Effector memory CD4-positive, alpha-beta T cell (primary cell): ENCODE measurements at regions not wholly inside any gene's neighbourhood (a gene's known extent, or its start where the extent isn't known, plus 50 kb on each side); places are given as distances from the start of the nearest gene placed in this dataset.

ENCODE experiments used
- DNase-seq, 3 donors: peaks; one replicate each; pipeline ENCODE4 v3.0.0-alpha.2; 2020
- H3K27ac ChIP-seq: 2 replicates; pipeline ENCODE4 v1.7.0; 2013; ENCODE audit warnings: mild to moderate bottlenecking, low read length, moderate library complexity; ENCODE audit not compliant: insufficient read depth, poor library complexity, severe bottlenecking
- H3K27me3 ChIP-seq: replicated peaks from 2 replicates; pipeline ENCODE4 v1.7.0; 2013; ENCODE audit warnings: mild to moderate bottlenecking, low read length; ENCODE audit not compliant: insufficient read depth, control insufficient read depth, poor library complexity, severe bottlenecking
- H3K36me3 ChIP-seq: 2 replicates; pipeline ENCODE4 v1.7.0; 2013; ENCODE audit warnings: mild to moderate bottlenecking, low read length, moderate library complexity; ENCODE audit not compliant: control insufficient read depth, insufficient read depth
- H3K4me1 ChIP-seq: 2 replicates; pipeline ENCODE4 v1.7.0; 2013; ENCODE audit warnings: low read length, mild to moderate bottlenecking; ENCODE audit not compliant: control insufficient read depth, insufficient read depth, poor library complexity, severe bottlenecking
- H3K4me3 ChIP-seq: 2 replicates; pipeline ENCODE4 v1.7.0; 2013; ENCODE audit warnings: low read length, low read depth, mild to moderate bottlenecking; ENCODE audit not compliant: insufficient read depth, poor library complexity, severe bottlenecking
- H3K9me3 ChIP-seq: 2 replicates; pipeline ENCODE4 v1.7.0; 2013; ENCODE audit warnings: mild to moderate bottlenecking, low read length, moderate library complexity; ENCODE audit not compliant: control insufficient read depth

DNA sequence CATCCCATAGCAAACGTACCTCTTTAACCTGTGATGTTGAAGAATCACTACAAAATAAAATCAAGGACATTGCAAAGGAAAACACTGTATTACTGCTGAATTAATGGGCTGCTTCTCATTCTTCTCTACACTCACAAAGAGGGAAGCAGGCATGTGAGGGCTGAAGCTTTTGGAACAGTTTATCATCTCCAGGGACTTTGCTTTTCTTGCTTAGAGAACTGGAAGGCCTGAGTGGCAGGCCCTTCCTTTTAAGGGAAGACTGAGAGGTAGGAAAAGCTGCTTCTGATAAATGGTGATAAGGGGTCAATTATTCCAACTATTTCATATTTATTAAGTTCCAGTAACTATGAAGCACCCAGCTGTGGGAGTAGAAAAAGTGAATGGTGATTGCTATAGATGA, 649.6 kb downstream of the NTRK3 start:
- Histone ChIP-seq H3K4me3 (no peak overlapping the region), H3K27ac (no peak overlapping the region), H3K9me3 (no peaks in the 10 kb centered on the region)

DNA sequence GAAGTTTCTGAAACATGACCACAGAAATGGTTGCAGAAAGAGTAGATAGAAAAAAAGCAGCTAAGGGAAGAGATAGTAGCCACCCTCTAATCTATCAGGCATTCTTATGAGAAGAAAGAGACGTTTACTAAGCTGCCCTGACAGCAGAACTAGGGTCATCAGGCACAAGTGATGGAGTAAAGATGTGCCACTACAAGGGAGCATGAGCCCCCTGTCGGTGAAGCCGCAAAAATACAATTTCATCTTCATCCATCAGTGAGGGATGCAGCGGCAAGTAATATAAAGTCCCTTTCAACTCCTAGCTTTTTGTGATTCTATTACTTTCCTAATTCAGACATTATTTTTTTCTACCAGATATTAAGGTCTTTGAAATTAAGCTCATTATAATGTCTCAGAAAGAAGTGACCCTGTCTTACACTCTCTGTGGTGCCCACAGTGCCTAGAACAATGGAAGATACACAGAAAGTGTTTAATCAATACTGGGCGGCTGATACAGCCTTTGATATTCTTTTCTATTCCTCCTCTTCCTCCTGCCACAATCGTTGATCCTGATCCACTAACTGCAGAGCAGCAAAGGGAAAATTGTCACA, 651.6 kb downstream of the NTRK3 start:
- Histone ChIP-seq H3K4me1 (no peaks in the 10 kb centered on the region), H3K27me3 (no peaks in the 10 kb centered on the region), H3K27ac (no peak overlapping the region), H3K9me3 (no peaks in the 10 kb centered on the region), H3K36me3 (no peaks in the 10 kb centered on the region), H3K4me3 (no peak overlapping the region)
- DNase-seq = no peak

More for the DNA sequence above, 649.6 kb downstream of the NTRK3 start:
- Histone ChIP-seq H3K36me3 (no peaks in the 10 kb centered on the region), H3K27me3 (no peaks in the 10 kb centered on the region), H3K4me1 (no peaks in the 10 kb centered on the region)
- no peak for DNase-seq

DNA sequence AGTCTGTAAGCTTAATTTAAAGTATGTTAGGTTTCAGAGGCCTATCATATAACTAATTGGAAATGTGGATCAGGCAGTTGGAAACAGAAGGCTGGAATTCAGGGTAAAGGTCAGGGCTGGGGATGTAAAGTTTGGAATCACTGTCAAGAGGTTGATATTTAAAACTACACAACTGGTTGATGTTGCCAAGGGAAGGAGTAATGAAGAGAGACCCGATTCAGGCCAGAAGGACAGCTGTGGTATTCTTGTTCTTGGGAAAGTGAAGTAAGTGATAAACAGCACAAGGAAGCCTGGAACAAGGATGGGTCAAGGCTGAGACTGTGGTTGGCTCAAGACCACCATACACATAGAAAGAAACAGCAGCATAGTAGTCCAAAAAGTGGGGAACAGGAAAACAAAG, 654.2 kb downstream of the NTRK3 start:
- no peak for DNase-seq
- no peaks in the 10 kb centered on the region for H3K36me3 ChIP-seq
- H3K4me3 ChIP-seq = no peak overlapping the region
- no peaks in the 10 kb centered on the region for H3K4me1 ChIP-seq
- no peak overlapping the region for H3K27ac ChIP-seq
- H3K27me3 ChIP-seq = no peaks in the 10 kb centered on the region
- no peaks in the 10 kb centered on the region for H3K9me3 ChIP-seq

DNA sequence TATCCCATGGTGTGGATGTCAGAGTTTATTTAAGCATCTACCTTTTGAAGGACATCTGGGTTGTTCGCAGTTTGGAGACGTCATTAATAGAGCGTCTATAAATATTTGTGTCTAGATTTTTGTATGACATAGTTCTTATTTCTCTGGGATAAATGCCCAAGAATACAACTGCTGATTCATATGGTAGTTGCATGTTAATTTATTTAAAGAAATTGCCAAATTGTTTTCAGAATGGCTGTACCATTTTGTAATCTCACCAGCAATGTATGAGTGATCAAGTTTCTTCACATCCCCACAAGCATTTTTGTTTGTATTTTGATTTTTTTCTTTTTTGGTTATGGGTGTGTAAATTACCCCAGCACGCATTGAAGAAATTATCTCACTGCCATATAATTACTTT, 656.9 kb downstream of the NTRK3 start:
- no peaks in the 10 kb centered on the region for H3K4me1 ChIP-seq
- no peak for DNase-seq
- H3K9me3 ChIP-seq = no peaks in the 10 kb centered on the region
- no peaks in the 10 kb centered on the region for H3K27me3 ChIP-seq
- no peak overlapping the region for H3K4me3 ChIP-seq
- H3K27ac ChIP-seq = no peak overlapping the region
- H3K36me3 ChIP-seq = no peaks in the 10 kb centered on the region

DNA sequence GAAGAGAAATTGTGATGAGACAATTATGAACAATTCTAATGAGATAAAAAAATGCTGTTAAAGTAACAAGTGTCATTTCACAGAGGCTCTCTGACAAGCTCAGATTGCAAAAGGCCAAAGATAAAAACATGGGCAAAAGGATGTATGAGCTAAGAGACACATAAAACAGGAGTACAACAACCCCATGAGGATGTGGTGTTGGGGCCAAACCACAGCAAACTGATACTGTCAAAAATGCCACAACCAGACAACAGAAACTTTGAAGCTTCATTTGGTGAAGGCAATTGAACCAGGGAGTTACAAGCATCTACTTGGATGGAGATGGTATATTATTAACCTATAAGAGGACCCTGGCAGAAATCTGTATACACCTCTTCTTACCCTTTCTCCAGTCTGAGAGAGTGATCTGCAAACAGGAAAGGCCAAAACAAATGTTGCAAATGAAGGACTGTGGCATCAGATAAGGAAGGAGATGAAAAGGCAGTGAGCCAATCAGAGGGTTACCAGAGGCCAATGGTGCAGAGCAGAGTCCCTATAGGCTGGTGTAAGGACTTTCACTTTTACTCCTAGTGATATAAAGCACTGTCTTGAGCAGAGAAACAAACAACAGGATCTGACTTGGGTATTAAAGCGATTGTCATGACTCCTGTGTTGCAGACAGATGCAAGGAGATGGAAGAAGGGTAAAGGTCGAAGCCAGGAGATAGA, 659.0 kb downstream of the NTRK3 start:
- Histone ChIP-seq H3K9me3 (no peaks in the 10 kb centered on the region), H3K27me3 (no peaks in the 10 kb centered on the region), H3K27ac (no peak overlapping the region), H3K4me3 (no peak overlapping the region), H3K36me3 (no peaks in the 10 kb centered on the region), H3K4me1 (no peaks in the 10 kb centered on the region)
- no peak for DNase-seq

DNA sequence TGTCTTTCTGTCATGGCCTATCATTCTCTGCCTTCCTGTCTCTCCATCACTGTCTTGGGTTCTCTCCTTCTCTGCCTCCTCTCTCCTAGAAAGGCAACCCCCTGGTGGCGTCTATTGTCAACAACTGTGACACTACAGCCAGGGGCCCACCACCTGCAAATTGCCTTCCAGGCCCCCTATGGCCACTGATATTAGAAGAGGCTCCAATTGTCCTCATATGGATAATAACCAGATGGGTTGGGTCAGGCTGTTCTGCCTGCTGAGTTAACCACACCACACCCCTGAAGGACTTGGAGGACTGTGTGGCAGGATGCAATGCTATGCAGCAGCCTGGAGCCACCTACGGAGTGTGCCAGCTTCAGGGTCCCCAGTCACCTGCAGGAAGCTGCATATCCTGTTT, 665.0 kb downstream of the NTRK3 start:
- no peak overlapping the region for H3K27ac ChIP-seq
- H3K36me3 ChIP-seq = no peaks in the 10 kb centered on the region
- no peaks in the 10 kb centered on the region for H3K27me3 ChIP-seq
- H3K4me1 ChIP-seq = no peaks in the 10 kb centered on the region
- DNase-seq = no peak
- no peak overlapping the region for H3K4me3 ChIP-seq
- H3K9me3 ChIP-seq = no peaks in the 10 kb centered on the region

DNA sequence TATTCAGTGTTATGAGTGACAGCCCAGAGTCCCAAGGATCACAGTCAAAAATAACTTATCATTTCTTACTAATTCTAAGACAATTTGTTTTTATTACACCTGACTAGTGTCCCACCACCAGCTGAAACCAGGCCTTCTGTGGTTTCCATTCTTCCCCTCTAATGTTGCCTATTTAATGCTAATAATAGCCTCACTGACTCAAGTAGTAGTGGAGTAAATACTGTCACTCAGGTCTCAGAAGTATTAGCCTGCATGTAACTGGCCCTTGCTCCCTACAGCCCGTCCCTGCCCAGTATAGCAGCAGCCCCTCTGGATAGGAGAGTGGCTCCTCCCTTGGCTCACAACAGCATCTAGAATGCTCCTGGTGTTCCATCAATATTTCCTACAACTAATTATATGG, 665.5 kb downstream of the NTRK3 start:
- Histone ChIP-seq H3K9me3 (no peaks in the 10 kb centered on the region), H3K4me3 (no peak overlapping the region), H3K4me1 (no peaks in the 10 kb centered on the region), H3K27me3 (no peaks in the 10 kb centered on the region), H3K36me3 (no peaks in the 10 kb centered on the region), H3K27ac (no peak overlapping the region)
- no peak for DNase-seq

DNA sequence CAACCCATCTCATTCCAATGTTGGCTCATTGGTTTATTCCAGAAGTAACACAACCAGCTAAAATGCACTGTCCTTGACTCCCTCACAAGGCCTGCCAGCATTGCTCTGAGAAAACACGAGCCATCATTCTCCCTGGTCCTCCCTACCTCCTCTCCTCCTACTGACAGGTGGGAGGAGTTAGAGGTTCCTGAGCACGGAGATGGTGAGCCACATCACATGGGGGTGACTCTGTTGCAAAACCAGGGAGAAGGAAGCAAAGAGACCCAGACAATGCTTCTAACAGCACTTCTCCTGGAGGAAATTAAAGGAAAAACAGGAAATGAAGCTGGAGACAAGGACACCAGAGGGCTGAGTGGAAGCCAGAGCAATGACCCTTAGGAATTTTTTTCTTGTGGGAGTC, 667.4 kb downstream of the NTRK3 start:
- Histone ChIP-seq H3K36me3 (no peaks in the 10 kb centered on the region), H3K27ac (no peak overlapping the region), H3K4me1 (no peaks in the 10 kb centered on the region), H3K9me3 (no peaks in the 10 kb centered on the region), H3K27me3 (no peaks in the 10 kb centered on the region), H3K4me3 (no peak overlapping the region)
- no peak for DNase-seq

DNA sequence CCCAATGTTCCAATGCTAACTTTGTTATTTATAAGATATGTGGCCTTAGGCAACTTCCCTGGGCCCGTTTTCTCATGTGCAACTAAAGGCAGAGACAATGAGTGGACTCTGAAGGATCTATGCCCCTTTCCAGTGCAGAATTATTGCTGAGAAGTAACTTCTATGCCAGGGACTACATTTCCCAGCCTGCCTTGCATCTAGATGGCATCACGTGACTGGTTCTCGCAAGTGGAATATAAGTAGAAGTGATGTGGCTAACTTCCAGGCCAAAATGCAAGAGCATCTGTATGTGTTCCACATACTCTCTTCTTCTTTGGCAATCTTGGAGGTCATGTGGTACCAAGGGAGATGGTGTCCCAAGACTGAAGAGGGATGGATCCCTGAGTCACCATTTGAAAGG, 674.4 kb downstream of the NTRK3 start:
- Histone ChIP-seq H3K27ac (no peak overlapping the region), H3K4me3 (no peak overlapping the region), H3K4me1 (no peaks in the 10 kb centered on the region), H3K27me3 (no peaks in the 10 kb centered on the region), H3K9me3 (no peaks in the 10 kb centered on the region), H3K36me3 (no peaks in the 10 kb centered on the region)
- no peak for DNase-seq

DNA sequence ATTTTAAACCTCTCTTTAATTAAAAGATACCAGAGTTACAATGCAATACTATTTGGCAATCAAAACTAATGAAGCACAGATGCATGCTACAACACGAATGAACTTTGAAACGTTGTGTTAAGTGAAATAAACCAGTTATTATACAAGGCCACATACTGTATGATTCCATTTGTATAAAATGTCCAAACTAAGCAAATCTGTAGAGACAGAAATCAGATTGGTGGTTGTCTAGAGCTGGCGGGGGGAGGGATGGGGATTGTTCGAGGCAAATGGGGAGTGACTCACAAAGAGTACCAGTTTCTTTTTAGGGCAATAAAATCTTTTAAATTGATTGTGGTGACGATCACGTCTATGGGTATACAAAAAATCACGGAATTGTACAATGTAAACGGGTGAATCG, 677.0 kb downstream of the NTRK3 start:
- H3K4me3 ChIP-seq = no peak overlapping the region
- no peaks in the 10 kb centered on the region for H3K36me3 ChIP-seq
- H3K4me1 ChIP-seq = no peaks in the 10 kb centered on the region
- H3K27ac ChIP-seq = no peak overlapping the region
- no peak for DNase-seq
- H3K27me3 ChIP-seq = no peaks in the 10 kb centered on the region
- H3K9me3 ChIP-seq = no peaks in the 10 kb centered on the region
